HepG2 (cell line): ENCODE measurements at regions not wholly inside any gene's neighbourhood (a gene's known extent, or its start where the extent isn't known, plus 50 kb on each side); places are given as distances from the start of the nearest gene placed in this dataset.

ENCODE experiments used
- ATAC-seq: fragments of 200-7000 bp; cut with Tn5 transposase; 3 replicates; pipeline ENCODE4 v1.9.1; 2020; ENCODE audit warnings: mild to moderate bottlenecking, moderate library complexity
- BruUV-seq: library from RNA; stranded (reverse); fragments of 400-500 nt; replicated peaks from 2 replicates; lab custom pipeline; 2021; lab: Mats Ljungman, UMichigan
- CTCF ChIA-PET: fragments of 300-600 bp; formaldehyde crosslinking; extraction: SDS; loops from one replicate; lab custom pipeline; 2021; ENCODE audit warnings: low total read pairs, inconsistent platforms, low intra/inter-chr PET ratio; lab: Yijun Ruan, JAX
- POLR2A ChIA-PET: fragments of 350-600 bp; sonication (Branson Sonifier 250); formaldehyde crosslinking; loops from one replicate; lab custom pipeline; 2020; ENCODE audit warnings: antibody characterized with exemption, inconsistent platforms; lab: Yijun Ruan, JAX
- DNase-seq: peaks from one replicate; pipeline ENCODE4 v3.0.0-alpha.2; 2015; ENCODE audit warnings: low spot score
- FAIRE-seq: peaks from 3 replicates; lab custom pipeline; 2011; peaks lifted over from hg19 to GRCh38; lab: Jason Lieb, UNC
- H2AFZ ChIP-seq: one replicate; pipeline ENCODE4 v1.6.1; 2011; ENCODE audit warnings: low read length, inconsistent platforms
- H3K27ac ChIP-seq: fragments of 300-600 bp; 3 replicates; pipeline ENCODE4 v1.8.0; 2011; ENCODE audit warnings: mixed run types, mild to moderate bottlenecking, mixed read lengths, low read length, inconsistent platforms; ENCODE audit not compliant: insufficient read depth; ENCODE audit errors: extremely low read length
- H3K27me3 ChIP-seq, 2 experiments: fragments of 200-600 bp in 1 of 2; 2 replicates in 1 of 2; 3 replicates in 1 of 2; pipeline versions ENCODE4 v1.6.0 to v1.8.0; 2011; ENCODE audit warnings: low read length in 2 of 2, mild to moderate bottlenecking in 2 of 2, moderate library complexity in 2 of 2, inconsistent platforms in 1 of 2; ENCODE audit not compliant: insufficient read depth in 2 of 2, control insufficient read depth in 1 of 2
- H3K36me3 ChIP-seq, 2 experiments: fragments of 200-600 bp in 1 of 2; replicated peaks in 1 of 2; 2 replicates in 1 of 2; 3 replicates in 1 of 2; pipeline versions ENCODE4 v1.5.1 to v1.8.0; 2011; ENCODE audit warnings: low read length in 2 of 2, inconsistent platforms in 1 of 2; ENCODE audit not compliant: insufficient read depth in 2 of 2, control insufficient read depth in 1 of 2
- H3K4me1 ChIP-seq: 2 replicates; pipeline ENCODE4 v1.5.1; 2012; ENCODE audit warnings: low read length, inconsistent platforms; ENCODE audit not compliant: insufficient read depth
- H3K4me2 ChIP-seq: 2 replicates; pipeline ENCODE4 v1.6.0; 2011; ENCODE audit warnings: low read depth, low read length, inconsistent platforms
- H3K4me3 ChIP-seq, 3 experiments: fragments of 200-600 bp in 1 of 3; sonication (generic), shearing (Covaris generic) in 1 of 3; replicated peaks in 1 of 3; 2 replicates each; pipeline ENCODE4 v1.5.1; 2011 to 2016; ENCODE audit warnings: low read length in 3 of 3, inconsistent platforms in 2 of 3, low read depth in 2 of 3, mild to moderate bottlenecking in 2 of 3, control low read depth in 1 of 3, mixed read lengths in 1 of 3; ENCODE audit not compliant: insufficient read depth in 1 of 3
- H3K79me2 ChIP-seq: one replicate; pipeline ENCODE4 v1.6.1; 2011; ENCODE audit warnings: low read length, inconsistent platforms; ENCODE audit not compliant: insufficient read depth
- H3K9ac ChIP-seq: 2 replicates; pipeline ENCODE4 v1.6.0; 2011; ENCODE audit warnings: mild to moderate bottlenecking, low read depth, low read length, inconsistent platforms; ENCODE audit not compliant: insufficient read depth
- H3K9me3 ChIP-seq: 2 replicates; pipeline ENCODE4 v1.5.1; 2012; ENCODE audit warnings: mild to moderate bottlenecking, low read length
- H4K20me1 ChIP-seq: 2 replicates; pipeline ENCODE4 v1.6.0; 2011; ENCODE audit warnings: inconsistent platforms, mild to moderate bottlenecking, low read length, moderate library complexity; ENCODE audit not compliant: insufficient read depth
- HMG20B ChIP-seq: conservative IDR thresholded peaks from 2 replicates; pipeline ENCODE4 v1.6.1; 2016; ENCODE audit warnings: missing genetic modification reagents, missing compliant biosample characterization
- KLF12 ChIP-seq: sonication (generic); formaldehyde crosslinking; IDR thresholded peaks from 2 replicates; pipeline ENCODE4 v1.4.0; 2020; ENCODE audit warnings: missing genetic modification reagents, borderline replicate concordance
- RARG ChIP-seq: sonication (generic); formaldehyde crosslinking; IDR thresholded peaks from 2 replicates; pipeline ENCODE4 v1.4.0; 2020; ENCODE audit warnings: low read depth, mild to moderate bottlenecking, missing genetic modification reagents
- RBM39 ChIP-seq: fragments of 200-400 bp; formaldehyde crosslinking; IDR thresholded peaks from one replicate; pipeline ENCODE4 v1.6.1; 2018; ENCODE audit warnings: antibody characterized with exemption, mild to moderate bottlenecking, low read depth, low read length; ENCODE audit not compliant: poor library complexity, severe bottlenecking
- REXO4 ChIP-seq: sonication (generic); formaldehyde crosslinking; IDR thresholded peaks from 2 replicates; pipeline ENCODE4 v1.8.0; 2022; ENCODE audit warnings: missing genetic modification reagents, mild to moderate bottlenecking, borderline replicate concordance
- SRSF1 ChIP-seq: fragments of 200-400 bp; formaldehyde crosslinking; optimal IDR thresholded peaks from 2 replicates; pipeline ENCODE3; 2017; ENCODE audit warnings: mild to moderate bottlenecking, low read depth, low read length, moderate library complexity
- TFDP1 ChIP-seq: IDR thresholded peaks from 2 replicates; pipeline ENCODE4 v1.6.1; 2016; ENCODE audit warnings: missing compliant biosample characterization, missing genetic modification reagents, borderline replicate concordance
- ZNF460 ChIP-seq: sonication (generic); formaldehyde crosslinking; IDR thresholded peaks from 2 replicates; pipeline ENCODE4 v1.5.1; 2020; ENCODE audit warnings: missing genetic modification reagents, mild to moderate bottlenecking, borderline replicate concordance
- WGBS: methylation state at CpG from one replicate; pipeline ENCODE4 v1.1.6; 2017; ENCODE audit warnings: low lambda C conversion rate; 5-methylcytosine and 5-hydroxymethylcytosine counted together
- in situ Hi-C: cut with HindIII; loops from 2 replicates; pipeline ENCODE4 v1.10.0; 2017; ENCODE audit warnings: low pct_unique_long_range_greater_than_20kb; ENCODE audit not compliant: extremely low pct_ligation_motif_present
- intact Hi-C: fragments of 100-400 bp; cut with micrococcal nuclease; formaldehyde crosslinking; loops from one replicate; pipeline ENCODE4 v1.10.0; 2022; ENCODE audit not compliant: unreplicated experiment
- TF ChIP-seq, protein P1 (sequence below): IDR thresholded peaks from 2 replicates; pipeline ENCODE4 v1.6.1; 2016

DNA sequence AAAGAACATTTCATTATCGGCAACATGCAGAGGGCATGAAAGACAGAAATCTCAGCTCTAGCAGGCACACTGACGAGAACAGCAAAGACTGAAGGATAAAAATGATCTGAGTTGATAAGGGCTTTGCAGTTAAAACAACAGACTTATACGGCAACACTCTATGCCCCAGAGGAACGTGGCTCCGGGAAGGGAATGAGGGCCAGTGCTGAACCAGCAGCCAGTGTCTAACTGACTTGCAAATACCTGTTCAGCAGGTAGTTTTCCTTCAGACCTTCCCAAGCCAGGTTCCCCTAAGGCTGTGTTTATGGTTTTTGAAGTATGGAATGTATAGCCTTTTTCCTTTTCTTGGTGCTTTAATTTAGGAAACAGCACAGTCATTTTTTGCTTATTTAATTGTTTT, 121.3 kb upstream of the CDH18 start:
- H3K9ac ChIP-seq: no peak overlapping the region
- no peak overlapping the region for H2AFZ ChIP-seq
- H3K4me1 ChIP-seq: no peaks in the 10 kb centered on the region
- TF ChIP-seq HMG20B (CRISPR knock-in tag) (no peak), KLF12 (CRISPR knock-in tag) (no peak), RBM39 (no peak), ZNF460 (CRISPR knock-in tag) (no peak), SRSF1 (no peak), TFDP1 (CRISPR knock-in tag) (no peak), RARG (CRISPR knock-in tag) (no peak), REXO4 (no peak)
- TF ChIP-seq, all 625 proteins: peak for 0
- ATAC-seq (no peak), FAIRE-seq (no peak), DNase-seq (no peak)
- Histone ChIP-seq H3K4me3 (no peak overlapping the region), H3K36me3 (no peaks in the 10 kb centered on the region), H3K79me2 (no peaks in the 10 kb centered on the region), H3K9me3 (no peaks in the 10 kb centered on the region), H3K4me2 (no peak overlapping the region), H3K27ac (no peak overlapping the region), H3K27me3 (no peaks in the 10 kb centered on the region; a peak in 1 of 5 replicates), H4K20me1 (no peaks in the 10 kb centered on the region)
- ChIA-PET POLR2A (no interaction called here), CTCF (no interaction called here)
- intact Hi-C loops (no loop called here), in situ Hi-C loops (no loop called here)
- no TSS peak for BruUV-seq
- WGBS: 21% methylated on average over 5 of the region's 5 CpGs

DNA sequence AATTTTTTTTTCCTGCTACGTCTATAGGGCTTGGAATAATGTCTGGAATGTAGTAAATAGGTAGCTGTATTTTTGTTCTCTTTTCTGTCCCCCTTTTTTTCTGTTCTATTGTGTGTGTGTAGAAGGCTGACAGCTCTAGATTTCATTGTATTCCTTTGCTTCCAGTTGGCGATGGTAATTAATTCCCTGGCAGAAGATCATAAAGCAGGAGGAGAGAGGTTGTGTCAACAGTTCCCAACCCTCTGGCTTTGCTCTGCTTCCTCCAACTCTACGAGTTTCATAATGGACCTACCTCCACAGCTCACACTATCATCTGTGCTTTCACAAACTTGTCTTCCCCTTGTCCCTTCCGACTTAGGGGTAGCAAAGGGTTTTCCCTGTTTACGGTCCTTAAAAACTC, 117.9 kb upstream of the CDH18 start:
- Histone ChIP-seq H4K20me1 (no peaks in the 10 kb centered on the region), H3K36me3 (no peaks in the 10 kb centered on the region), H3K9ac (no peak overlapping the region), H3K4me2 (no peak overlapping the region), H3K27ac (no peak overlapping the region), H3K4me3 (no peak overlapping the region), H2AFZ (no peak overlapping the region), H3K79me2 (no peaks in the 10 kb centered on the region), H3K4me1 (no peaks in the 10 kb centered on the region), H3K9me3 (no peaks in the 10 kb centered on the region), H3K27me3 (no peaks in the 10 kb centered on the region; a peak in 1 of 5 replicates)
- no TSS peak for BruUV-seq
- FAIRE-seq: no peak
- TF ChIP-seq, protein P1, sequence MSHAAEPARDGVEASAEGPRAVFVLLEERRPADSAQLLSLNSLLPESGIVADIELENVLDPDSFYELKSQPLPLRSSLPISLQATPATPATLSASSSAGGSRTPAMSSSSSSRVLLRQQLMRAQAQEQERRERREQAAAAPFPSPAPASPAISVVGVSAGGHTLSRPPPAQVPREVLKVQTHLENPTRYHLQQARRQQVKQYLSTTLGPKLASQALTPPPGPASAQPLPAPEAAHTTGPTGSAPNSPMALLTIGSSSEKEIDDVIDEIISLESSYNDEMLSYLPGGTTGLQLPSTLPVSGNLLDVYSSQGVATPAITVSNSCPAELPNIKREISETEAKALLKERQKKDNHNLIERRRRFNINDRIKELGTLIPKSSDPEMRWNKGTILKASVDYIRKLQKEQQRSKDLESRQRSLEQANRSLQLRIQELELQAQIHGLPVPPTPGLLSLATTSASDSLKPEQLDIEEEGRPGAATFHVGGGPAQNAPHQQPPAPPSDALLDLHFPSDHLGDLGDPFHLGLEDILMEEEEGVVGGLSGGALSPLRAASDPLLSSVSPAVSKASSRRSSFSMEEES (CRISPR knock-in tag): no peak
- in situ Hi-C loops (no loop called here), intact Hi-C loops (no loop called here)
- ChIA-PET POLR2A (no interaction called here), CTCF (no interaction called here)
- 8% methylated on average over 5 of the region's 5 CpGs for WGBS
- no peak for ATAC-seq
- DNase-seq: no peak
